ENCODE measurements at regions not wholly inside any gene's neighbourhood (a gene's known extent, or its start where the extent isn't known, plus 50 kb on each side); places are given as distances from the start of the nearest gene placed in this dataset.

DNA sequence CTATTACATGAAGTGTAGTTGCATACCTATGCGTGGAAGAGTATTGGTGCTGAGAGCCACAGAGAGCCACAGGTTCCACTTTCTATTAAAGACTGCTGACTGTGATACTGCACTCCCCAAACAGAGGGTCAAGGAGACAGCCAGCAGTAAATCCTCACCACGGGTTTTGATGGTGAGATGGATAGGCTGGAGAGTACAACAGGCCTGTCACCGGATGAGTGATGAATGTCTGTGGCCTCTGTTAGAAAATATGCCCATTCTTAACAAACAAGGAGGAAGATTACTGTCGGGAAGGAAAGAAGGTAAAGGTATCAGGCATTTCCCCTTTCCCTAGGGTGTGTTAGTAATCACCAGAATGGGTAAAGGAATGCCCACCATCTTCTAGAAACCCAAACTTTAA, 286.5 kb downstream of the ALDH8A1 start:
- TF ChIP-seq, protein P1, sequence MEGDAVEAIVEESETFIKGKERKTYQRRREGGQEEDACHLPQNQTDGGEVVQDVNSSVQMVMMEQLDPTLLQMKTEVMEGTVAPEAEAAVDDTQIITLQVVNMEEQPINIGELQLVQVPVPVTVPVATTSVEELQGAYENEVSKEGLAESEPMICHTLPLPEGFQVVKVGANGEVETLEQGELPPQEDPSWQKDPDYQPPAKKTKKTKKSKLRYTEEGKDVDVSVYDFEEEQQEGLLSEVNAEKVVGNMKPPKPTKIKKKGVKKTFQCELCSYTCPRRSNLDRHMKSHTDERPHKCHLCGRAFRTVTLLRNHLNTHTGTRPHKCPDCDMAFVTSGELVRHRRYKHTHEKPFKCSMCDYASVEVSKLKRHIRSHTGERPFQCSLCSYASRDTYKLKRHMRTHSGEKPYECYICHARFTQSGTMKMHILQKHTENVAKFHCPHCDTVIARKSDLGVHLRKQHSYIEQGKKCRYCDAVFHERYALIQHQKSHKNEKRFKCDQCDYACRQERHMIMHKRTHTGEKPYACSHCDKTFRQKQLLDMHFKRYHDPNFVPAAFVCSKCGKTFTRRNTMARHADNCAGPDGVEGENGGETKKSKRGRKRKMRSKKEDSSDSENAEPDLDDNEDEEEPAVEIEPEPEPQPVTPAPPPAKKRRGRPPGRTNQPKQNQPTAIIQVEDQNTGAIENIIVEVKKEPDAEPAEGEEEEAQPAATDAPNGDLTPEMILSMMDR (IDR thresholded peaks at IDR 0.05), result no peak
- no peak for TF ChIP-seq POLR2A (IDR thresholded peaks at IDR 0.05)

Data from Peyer's patch (tissue), 4 donors.